ENCODE measurements at regions not wholly inside any gene's neighbourhood (a gene's known extent, or its start where the extent isn't known, plus 50 kb on each side); places are given as distances from the start of the nearest gene placed in this dataset.
"Not testable (repeated sequence)": the region's sequence is repeated elsewhere in the genome, so short reads cannot be mapped to it uniquely, and the experiment has no call there.

- DNase-seq: no peak
These were observed 328.2 kb downstream of the DTHD1 start for GRCh38 chr4:36609661-36610060.

DNA sequence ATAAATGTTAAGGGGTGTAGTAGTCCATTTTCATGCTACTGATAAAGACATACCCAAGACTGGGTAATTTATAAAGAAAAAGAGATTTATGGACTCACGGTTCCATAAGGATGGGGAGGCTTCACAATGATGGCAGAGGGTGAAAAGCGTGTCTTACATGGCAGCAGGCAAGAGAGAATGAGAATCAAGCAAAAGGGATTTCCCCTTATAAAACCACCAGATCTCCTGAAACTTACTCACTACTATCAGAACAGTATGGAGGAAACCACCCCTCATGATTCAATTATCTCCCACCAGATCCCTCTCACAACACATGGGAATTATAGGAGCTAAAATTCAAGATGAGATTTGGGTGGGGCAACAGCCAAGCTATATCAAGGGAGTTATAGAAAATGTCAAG is 329.2 kb downstream of the DTHD1 start:
- no peak for DNase-seq

GRCh38 chr4:36613142-36613541 is 331.7 kb downstream of the DTHD1 start:
- DNase-seq: not testable (repeated sequence)

DNA sequence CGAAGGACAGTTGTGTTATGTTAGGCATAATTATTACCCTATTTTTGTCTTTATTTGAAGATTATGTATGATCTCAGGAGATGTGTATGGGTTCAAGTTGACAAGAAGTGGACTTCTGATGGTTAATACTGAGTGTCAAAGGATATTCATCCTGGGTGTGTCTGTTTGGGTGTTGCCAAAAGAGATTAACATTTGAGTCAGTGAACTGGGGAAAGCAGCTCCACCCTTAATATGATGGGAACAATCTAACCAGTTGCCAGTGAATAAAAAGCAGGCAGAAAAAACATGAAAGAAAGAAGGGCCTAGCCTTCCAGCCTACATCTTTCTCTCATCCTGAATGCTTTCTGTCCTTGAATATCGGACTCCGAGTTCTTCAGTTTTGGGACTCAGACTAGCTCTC is 332.6 kb downstream of the DTHD1 start:
- no peak for DNase-seq

DNA sequence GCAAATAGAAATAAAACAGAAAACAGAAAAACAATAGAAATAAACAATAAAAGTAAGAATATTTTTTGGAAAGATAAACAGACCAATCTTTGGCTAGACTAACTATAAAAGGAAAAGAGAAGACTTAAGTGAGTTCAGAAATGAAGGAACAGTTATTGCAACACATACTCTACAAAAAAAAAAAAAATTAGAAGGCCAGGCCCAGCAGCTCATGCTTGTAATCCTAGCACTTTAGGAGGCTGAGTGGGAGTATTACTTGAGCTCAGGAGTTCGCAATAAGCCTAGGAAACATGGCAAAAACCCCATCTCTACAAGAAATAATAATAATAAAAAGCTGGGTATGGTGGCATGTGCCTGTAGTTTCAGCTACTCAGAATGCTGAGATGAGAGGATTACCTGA is 336.7 kb downstream of the DTHD1 start:
- DNase-seq: no peak

DNA sequence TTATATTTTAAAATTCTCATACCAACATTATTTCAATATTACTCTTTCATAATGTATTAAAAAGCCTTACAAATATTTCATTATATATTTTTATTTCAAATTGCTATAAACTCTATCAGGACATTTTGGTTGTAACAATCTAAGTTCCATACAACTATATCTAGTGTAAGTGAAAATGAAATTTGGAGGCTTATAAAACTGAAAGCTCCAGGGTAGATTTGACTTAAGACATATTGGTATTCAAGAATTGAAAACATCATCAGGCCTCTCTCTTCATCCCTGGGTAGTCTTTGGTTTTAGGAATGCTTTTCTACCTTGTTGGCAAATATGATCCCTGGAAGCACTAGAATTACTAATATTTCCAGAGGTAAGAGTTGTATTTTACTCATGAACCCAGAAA is 342.6 kb downstream of the DTHD1 start:
- no peak for DNase-seq

- DNase-seq: no peak
These were observed 356.9 kb downstream of the DTHD1 start for GRCh38 chr4:36638273-36638811.

DNA sequence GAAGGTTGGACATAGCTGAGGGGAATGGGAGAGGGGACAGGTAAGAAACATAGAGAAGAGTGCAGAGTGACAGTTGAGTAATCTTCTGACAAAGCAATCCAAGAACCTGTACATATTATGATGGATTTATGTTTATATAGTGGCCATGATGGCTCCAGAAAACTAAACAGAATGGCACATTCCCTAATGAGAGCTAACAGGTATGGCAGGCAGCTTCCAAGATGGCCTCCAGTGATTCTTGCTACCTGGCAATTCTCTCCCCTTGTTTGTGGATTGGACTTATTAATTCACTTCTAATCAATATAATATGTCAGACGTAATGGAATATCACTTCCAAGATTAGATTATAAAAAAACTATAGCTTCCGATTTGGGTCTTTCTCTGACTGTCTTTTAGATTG is 359.5 kb downstream of the DTHD1 start:
- DNase-seq: no peak

GRCh38 chr4:36651253-36651652 is 369.8 kb downstream of the DTHD1 start:
- no peak for DNase-seq

- no peak for DNase-seq
These were observed 371.4 kb downstream of the DTHD1 start for GRCh38 chr4:36652857-36653256.

- no peak for DNase-seq
These were observed 384.6 kb downstream of the DTHD1 start for GRCh38 chr4:36665985-36666527.

DNA sequence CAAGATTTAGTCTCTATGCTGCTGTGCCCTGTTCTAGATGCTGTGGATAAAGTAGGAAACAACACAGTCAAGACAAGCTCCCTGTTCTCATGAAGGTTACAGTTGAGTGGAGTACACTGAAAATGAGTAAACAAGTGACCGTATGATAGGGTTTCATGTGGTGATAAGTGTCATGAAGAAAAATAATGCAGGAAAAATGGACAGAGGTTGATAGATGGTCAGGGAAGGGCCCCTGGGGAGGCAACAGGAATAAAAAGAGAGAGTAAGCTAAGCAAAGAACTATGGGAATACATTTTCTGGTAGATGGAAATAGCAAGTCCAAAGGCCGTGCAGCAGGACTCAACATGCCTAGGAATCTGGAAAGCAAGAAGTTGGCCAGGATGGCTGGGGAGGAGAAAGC is 394.0 kb downstream of the DTHD1 start:
- no peak for DNase-seq

- no peak for DNase-seq
These were observed 395.0 kb downstream of the DTHD1 start for GRCh38 chr4:36676139-36677050.

GRCh38 chr4:36677112-36677511 is 395.7 kb downstream of the DTHD1 start:
- DNase-seq: no peak

DNA sequence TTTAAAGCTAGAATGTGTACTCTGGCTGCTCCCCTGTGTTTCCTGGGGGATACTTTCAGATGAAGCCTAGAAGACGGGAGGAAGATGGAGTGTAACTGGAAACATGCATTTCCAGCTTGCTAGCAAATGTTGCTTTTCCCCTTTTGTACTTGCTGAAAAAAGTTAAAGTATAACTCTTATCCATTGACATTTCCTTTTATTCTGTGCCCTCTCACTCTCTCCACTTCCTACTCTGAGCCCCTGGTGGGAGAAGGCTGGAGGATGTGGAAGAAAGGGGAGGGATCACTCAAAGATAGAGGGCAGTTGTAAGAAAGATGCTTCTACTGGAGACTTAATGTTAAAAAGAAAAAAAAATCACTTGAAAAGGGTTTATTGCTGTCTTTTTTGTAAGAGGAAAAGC is 396.5 kb downstream of the DTHD1 start:
- no peak for DNase-seq

GRCh38 chr4:36687681-36688080 is 406.3 kb downstream of the DTHD1 start:
- DNase-seq: no peak

GRCh38 chr4:36692586-36692985 is 411.2 kb downstream of the DTHD1 start:
- no peak for DNase-seq

DNA sequence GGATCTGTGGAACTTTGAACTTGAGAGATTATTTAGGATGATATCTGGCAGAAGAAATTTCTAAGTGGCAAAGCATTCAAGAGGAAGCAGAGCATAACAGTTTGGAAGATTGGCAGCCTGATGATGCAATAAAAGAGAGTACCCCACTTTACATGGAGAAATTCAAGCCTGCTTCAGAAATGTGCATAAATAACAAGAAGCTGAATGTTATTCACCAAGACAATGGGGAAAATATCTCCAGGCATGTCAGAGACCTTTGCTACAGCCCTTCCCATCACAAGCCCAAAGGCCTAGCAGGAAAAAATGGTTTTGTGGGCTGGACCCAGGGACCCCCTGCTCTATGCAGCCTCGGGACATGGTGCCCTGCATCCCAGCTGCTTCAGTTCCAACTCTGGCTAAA is 420.8 kb downstream of the DTHD1 start:
- DNase-seq: no peak

- DNase-seq: no peak
These were observed 422.9 kb downstream of the DTHD1 start for GRCh38 chr4:36704289-36704688.

GRCh38 chr4:36709991-36710390 is 428.6 kb downstream of the DTHD1 start:
- no peak for DNase-seq

DNA sequence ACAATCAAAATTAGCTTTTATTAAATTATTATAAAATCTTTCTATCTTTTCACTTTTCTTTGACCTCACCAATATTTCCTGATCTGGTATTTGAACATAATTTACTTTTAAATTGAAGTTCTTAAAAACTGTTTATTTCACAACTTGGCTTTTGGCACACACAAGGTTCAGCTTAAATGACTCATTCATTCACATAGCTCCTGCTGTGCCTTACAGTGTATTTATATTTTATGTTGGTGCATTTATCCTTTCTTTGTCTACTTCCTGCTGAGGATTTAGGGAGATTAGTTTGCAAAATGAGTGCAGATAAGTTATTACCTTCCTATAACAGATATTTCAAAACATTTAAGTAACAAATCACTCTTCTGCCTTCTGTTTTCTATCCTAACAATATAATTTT is 430.6 kb downstream of the DTHD1 start:
- DNase-seq: no peak

DNA sequence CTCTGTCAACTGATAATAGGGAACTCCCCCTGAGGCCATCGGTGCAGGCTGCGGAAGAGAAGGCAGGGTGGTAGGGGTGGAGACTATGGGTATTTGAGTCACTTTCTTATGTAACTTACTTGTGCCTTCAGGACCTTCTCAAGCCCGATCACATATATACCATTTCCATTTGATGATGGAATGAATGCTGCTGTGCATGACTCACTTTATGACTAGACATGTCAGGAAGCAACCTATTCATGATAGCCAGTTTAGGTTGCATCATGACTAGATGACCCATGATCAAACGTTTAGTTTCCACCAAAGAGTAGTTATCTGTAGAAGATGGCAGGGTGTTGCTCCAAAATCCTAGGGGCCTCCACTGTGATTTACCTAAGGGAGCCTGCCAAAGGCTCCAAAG is 435.5 kb downstream of the DTHD1 start:
- no peak for DNase-seq

GRCh38 chr4:36719425-36719824 is 438.0 kb downstream of the DTHD1 start:
- DNase-seq: no peak

GRCh38 chr4:36722986-36723385 is 441.6 kb downstream of the DTHD1 start:
- DNase-seq: no peak

Data from fibroblast of skin of back (primary cell).